ENCODE measurements at regions not wholly inside any gene's neighbourhood (a gene's known extent, or its start where the extent isn't known, plus 50 kb on each side); places are given as distances from the start of the nearest gene placed in this dataset.

DNA sequence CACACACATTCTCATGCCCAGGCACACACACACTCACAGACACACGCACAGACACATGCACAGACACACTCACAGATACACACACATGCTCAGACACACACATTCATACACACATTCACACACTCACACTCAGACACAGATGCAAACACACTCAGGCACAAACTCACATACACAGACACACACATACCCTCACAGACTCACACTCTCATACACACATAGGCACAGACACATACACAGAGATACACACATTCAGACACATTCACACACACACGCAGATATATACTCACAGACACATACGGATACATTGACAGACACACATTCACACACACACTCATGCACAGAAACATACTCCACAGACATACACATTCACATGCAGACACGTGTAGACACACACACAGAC lies 89.6 kb downstream of the RBFOX3 start:
- DNase-seq (ENCODE audit: low spot score in 2 of 2): no peak
- no peaks in the 10 kb centered on the region for H3K27me3 ChIP-seq
- intact Hi-C loops (cut with DNase I): no loop called here
- H3K4me1 ChIP-seq: no peaks in the 10 kb centered on the region
- H3K9me3 ChIP-seq: no peaks in the 10 kb centered on the region
- H3K4me3 ChIP-seq: no peak overlapping the region
- no peak overlapping the region for H3K27ac ChIP-seq
- TF ChIP-seq, protein P1, sequence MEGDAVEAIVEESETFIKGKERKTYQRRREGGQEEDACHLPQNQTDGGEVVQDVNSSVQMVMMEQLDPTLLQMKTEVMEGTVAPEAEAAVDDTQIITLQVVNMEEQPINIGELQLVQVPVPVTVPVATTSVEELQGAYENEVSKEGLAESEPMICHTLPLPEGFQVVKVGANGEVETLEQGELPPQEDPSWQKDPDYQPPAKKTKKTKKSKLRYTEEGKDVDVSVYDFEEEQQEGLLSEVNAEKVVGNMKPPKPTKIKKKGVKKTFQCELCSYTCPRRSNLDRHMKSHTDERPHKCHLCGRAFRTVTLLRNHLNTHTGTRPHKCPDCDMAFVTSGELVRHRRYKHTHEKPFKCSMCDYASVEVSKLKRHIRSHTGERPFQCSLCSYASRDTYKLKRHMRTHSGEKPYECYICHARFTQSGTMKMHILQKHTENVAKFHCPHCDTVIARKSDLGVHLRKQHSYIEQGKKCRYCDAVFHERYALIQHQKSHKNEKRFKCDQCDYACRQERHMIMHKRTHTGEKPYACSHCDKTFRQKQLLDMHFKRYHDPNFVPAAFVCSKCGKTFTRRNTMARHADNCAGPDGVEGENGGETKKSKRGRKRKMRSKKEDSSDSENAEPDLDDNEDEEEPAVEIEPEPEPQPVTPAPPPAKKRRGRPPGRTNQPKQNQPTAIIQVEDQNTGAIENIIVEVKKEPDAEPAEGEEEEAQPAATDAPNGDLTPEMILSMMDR (IDR thresholded peaks at IDR 0.05): no peak
- H3K36me3 ChIP-seq: no peaks in the 10 kb centered on the region

DNA sequence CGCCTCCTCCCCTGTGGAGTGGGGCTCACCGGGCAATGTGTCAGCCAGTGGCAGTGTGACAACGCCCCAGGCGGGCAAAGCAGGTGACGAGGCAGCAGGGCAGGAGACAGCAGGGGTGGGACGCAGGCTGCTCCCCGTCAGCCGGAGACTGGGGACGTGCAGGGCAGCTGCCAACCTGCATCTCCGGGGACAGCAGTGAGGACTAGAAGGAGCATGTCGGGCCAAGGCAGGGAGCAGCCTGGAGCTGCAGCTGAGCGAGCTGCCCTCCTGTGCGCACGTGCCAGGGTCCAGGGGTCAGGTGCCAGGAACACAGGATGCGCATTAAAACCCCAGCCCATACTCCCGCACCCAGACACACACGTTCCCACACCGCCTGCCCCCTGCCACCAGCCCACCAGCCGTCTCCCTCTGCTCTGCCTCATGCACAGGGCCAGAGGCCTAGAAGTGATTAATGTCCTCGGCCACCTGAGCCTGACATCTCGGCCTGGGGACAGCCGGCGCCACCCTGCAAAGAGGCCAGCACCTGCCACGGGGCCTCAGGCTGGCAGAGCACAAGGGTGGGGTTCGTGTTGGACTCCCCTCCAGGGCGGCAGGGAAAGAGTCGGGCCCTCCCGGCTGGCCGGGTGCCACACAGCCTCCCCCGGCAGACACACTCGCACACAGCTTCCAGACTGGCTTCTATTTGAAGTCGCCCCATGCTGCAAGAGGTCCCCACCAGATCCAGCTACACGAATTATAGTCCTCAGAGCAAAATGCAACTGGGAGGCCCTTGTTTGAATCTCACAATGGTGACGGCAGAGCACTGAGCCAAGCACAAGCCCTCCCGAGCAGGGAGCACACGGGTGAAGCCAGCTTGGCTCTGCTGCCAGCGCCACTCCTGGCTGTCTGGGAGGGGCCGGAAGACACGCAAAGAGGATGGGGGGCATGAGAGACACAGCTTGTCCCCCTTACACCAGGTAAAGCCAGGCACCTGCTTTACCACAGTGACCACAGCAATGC lies 90.4 kb downstream of the RBFOX3 start:
- DNase-seq (ENCODE audit: low spot score in 2 of 2): no peak
- H3K27ac ChIP-seq: no peak overlapping the region
- no peaks in the 10 kb centered on the region for H3K36me3 ChIP-seq
- no peaks in the 10 kb centered on the region for H3K27me3 ChIP-seq
- H3K4me3 ChIP-seq: no peak overlapping the region
- H3K9me3 ChIP-seq: no peaks in the 10 kb centered on the region
- TF ChIP-seq, protein P1 (IDR thresholded peaks at IDR 0.05): no peak
- intact Hi-C loops (cut with DNase I): no loop called here
- H3K4me1 ChIP-seq: no peaks in the 10 kb centered on the region

DNA sequence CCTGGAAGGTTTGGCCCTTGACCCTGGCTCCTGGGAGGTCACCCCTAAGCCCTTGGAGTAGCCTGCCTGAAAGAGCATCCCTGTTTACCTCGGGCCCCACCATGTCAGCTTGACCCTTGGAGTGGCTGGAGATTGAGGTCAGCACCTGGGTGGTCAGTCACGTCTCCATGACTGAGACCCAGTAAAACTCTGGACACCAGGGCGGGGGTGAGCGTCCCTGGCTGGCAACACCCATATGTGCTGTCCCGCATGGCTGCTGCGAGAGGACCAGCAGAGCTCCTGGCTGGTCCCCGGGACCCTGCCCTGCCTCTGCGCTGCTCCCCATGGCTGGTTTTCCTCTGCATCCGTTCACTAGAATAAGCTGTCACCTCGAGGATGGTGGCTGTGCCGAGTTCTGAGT lies 91.2 kb downstream of the RBFOX3 start:
- H3K4me1 ChIP-seq: no peaks in the 10 kb centered on the region
- no peak overlapping the region for H3K4me3 ChIP-seq
- TF ChIP-seq, protein P1 (IDR thresholded peaks at IDR 0.05): no peak
- intact Hi-C loops (cut with DNase I): no loop called here
- DNase-seq (ENCODE audit: low spot score in 2 of 2): no peak
- no peak overlapping the region for H3K27ac ChIP-seq
- H3K9me3 ChIP-seq: no peaks in the 10 kb centered on the region
- no peaks in the 10 kb centered on the region for H3K36me3 ChIP-seq
- no peaks in the 10 kb centered on the region for H3K27me3 ChIP-seq

DNA sequence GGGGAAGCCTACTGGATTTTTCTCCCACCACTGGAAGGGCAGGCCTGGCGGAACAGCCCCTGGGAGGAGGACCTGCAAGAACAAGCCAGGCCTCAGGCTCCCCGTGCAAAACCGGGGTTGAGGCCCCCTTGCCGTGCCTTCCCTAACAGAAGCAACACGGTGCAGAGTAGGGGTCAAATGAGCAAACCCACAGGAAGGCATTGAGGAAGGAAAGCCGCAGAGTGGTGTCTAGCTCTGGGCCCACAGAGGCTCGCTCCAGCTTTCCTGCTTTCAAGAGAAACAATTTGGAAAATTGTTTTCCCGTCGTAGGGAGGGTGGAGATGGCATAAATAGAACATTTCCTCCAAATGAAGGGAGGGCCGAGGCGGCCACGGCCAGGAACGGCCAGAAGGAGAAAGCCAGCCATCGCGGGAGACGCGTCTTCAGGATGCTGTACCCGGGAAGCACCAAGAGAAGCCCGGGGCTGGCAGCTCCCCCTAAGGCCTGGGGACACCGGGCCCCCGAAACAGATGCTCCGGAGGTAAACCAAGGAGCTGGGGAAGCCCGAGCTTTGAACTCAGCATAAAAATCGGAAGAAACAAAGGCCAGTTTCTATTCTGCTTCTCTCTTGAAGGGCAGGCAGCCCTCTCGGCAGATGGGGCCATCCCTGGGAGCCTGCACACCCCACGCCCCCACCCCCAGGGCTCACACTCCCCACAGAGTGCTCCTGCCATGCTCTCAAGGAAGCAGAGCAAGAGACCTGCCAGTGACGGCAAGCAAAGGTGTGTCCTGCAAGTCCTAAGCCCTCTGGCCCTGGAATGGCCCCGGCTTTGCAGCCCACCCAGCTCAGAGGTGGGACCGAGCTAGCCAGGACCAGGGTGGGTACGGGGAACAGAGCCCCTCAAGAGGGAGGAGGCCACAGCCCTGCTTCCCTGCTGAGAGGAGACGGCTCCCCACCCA lies 92.0 kb downstream of the RBFOX3 start:
- Histone ChIP-seq H3K27me3 (no peaks in the 10 kb centered on the region), H3K9me3 (no peaks in the 10 kb centered on the region), H3K4me1 (no peaks in the 10 kb centered on the region), H3K4me3 (no peak overlapping the region), H3K27ac (no peak overlapping the region), H3K36me3 (no peaks in the 10 kb centered on the region)
- intact Hi-C loops (cut with DNase I): no loop called here
- TF ChIP-seq, protein P1 (IDR thresholded peaks at IDR 0.05): no peak
- no peak for DNase-seq (ENCODE audit: low spot score in 2 of 2)

DNA sequence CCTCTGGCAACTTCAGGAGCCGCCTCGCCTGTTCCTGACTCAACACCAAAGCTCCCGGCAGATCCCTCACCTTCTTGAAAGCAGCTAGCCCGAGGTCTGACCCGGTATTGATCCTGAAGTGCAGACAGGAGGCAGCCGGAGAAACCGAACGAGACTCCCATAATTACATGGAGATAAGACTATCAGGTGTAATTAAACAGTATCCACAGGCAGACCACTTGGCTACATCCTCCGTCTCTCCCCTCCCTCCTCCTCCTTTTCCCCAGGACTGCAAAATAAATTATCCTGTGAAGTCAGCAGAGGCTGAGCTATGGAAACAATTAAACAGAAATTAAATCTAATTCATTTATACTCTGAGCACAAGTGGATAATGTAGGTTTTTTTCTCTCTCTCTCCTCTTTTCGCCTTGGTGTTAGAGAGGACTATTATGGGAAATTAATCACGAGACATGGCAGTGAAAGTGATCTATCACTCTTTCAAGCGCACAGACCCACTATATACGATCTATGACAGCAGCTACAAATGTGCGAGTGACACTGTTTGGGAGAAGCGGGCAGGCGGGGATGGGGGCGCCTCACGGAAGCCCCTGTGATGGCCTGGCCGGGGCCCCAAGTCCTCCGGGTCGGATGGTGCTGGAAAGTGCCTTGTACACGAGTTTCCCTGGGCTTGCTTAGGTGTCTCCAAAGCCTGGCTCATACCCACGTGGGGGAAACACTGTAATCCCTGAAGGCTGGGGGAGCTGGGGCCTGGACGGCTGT lies 92.8 kb downstream of the RBFOX3 start:
- intact Hi-C loops (cut with DNase I): no loop called here
- no peak overlapping the region for H3K4me3 ChIP-seq
- TF ChIP-seq, protein P1 (IDR thresholded peaks at IDR 0.05): no peak
- no peaks in the 10 kb centered on the region for H3K36me3 ChIP-seq
- no peaks in the 10 kb centered on the region for H3K9me3 ChIP-seq
- H3K27me3 ChIP-seq: no peaks in the 10 kb centered on the region
- no peak for DNase-seq (ENCODE audit: low spot score in 2 of 2)
- H3K27ac ChIP-seq: no peak overlapping the region
- no peaks in the 10 kb centered on the region for H3K4me1 ChIP-seq

All from ascending aorta (tissue), 2 donors.